IMR-90 (cell line): ENCODE measurements at regions not wholly inside any gene's neighbourhood (a gene's known extent, or its start where the extent isn't known, plus 50 kb on each side); places are given as distances from the start of the nearest gene placed in this dataset.

ENCODE experiments used
- ATAC-seq: fragments of 200-7000 bp; cut with Tn5 transposase; 2 replicates; pipeline ENCODE4 v1.9.1; 2020; ENCODE audit warnings: low read depth, mild to moderate bottlenecking, moderate library complexity
- BruUV-seq: library from RNA; stranded (reverse); fragments of 400-500 nt; replicated peaks from 2 replicates; lab custom pipeline; 2021; lab: Mats Ljungman, UMichigan
- CTCF ChIA-PET: fragments of 300-600 bp; formaldehyde crosslinking; extraction: SDS; loops from one replicate; lab custom pipeline; 2021; ENCODE audit warnings: antibody characterized with exemption; lab: Yijun Ruan, JAX
- POLR2A ChIA-PET: fragments of 300-600 bp; sonication (Branson Sonifier 250); formaldehyde crosslinking; loops from one replicate; lab custom pipeline; 2022; ENCODE audit warnings: antibody characterized with exemption; ENCODE audit not compliant: unreplicated experiment; lab: Charles Lee
- DNase-seq: peaks from one replicate; pipeline ENCODE4 v3.0.0; 2013
- H2AFZ ChIP-seq: replicated peaks from 2 replicates; pipeline ENCODE3; 2013; ENCODE audit warnings: low read length, mild to moderate bottlenecking; ENCODE audit not compliant: poor library complexity
- H2AK5ac ChIP-seq: 2 replicates; pipeline ENCODE4 v1.6.1; 2013; ENCODE audit warnings: low read depth, low read length, inconsistent platforms
- H2AK9ac ChIP-seq: replicated peaks from 2 replicates; pipeline ENCODE3; 2013; ENCODE audit warnings: mild to moderate bottlenecking, low read depth, low read length, moderate library complexity; ENCODE audit not compliant: poor library complexity
- H2BK120ac ChIP-seq: 2 replicates; pipeline ENCODE4 v1.6.1; 2013; ENCODE audit warnings: low read depth, low read length, inconsistent platforms
- H2BK15ac ChIP-seq: 3 replicates; pipeline ENCODE4 v1.6.1; 2013; ENCODE audit warnings: low read depth, low read length, inconsistent platforms
- H2BK20ac ChIP-seq: 2 replicates; pipeline ENCODE4 v1.6.1; 2013; ENCODE audit warnings: low read depth, mild to moderate bottlenecking, inconsistent platforms, low read length, moderate library complexity
- H2BK5ac ChIP-seq: 2 replicates; pipeline ENCODE4 v1.6.1; 2013; ENCODE audit warnings: mild to moderate bottlenecking, low read depth, low read length, inconsistent platforms; ENCODE audit not compliant: poor library complexity, severe bottlenecking
- H3K14ac ChIP-seq: replicated peaks from 2 replicates; pipeline ENCODE4 v1.6.1; 2013; ENCODE audit warnings: low read depth, low read length, inconsistent platforms
- H3K18ac ChIP-seq: 2 replicates; pipeline ENCODE4 v1.6.1; 2013; ENCODE audit warnings: low read depth, low read length, control low read depth
- H3K23ac ChIP-seq: 2 replicates; pipeline ENCODE4 v1.6.1; 2013; ENCODE audit warnings: low read depth, low read length, inconsistent platforms
- H3K27ac ChIP-seq: 2 replicates; pipeline ENCODE4 v1.5.1; 2013; ENCODE audit warnings: mild to moderate bottlenecking, control low read depth, low read length; ENCODE audit not compliant: insufficient read depth
- H3K27me3 ChIP-seq: 2 replicates; pipeline ENCODE4 v1.6.1; 2013; ENCODE audit warnings: low read length; ENCODE audit not compliant: control insufficient read depth, insufficient read depth
- H3K36me3 ChIP-seq: 2 replicates; pipeline ENCODE4 v1.6.1; 2013; ENCODE audit warnings: low read length, mixed read lengths; ENCODE audit not compliant: control insufficient read depth, insufficient read depth
- H3K4ac ChIP-seq: 2 replicates; pipeline ENCODE4 v1.6.1; 2013; ENCODE audit warnings: low read depth, low read length, inconsistent platforms
- H3K4me1 ChIP-seq: 2 replicates; pipeline ENCODE4 v1.6.1; 2013; ENCODE audit warnings: low read length, mixed read lengths; ENCODE audit not compliant: control insufficient read depth, insufficient read depth
- H3K4me2 ChIP-seq: 2 replicates; pipeline ENCODE4 v1.6.1; 2013; ENCODE audit warnings: low read depth, mild to moderate bottlenecking, control low read depth, low read length, moderate library complexity
- H3K4me3 ChIP-seq: 2 replicates; pipeline ENCODE4 v1.5.1; 2013; ENCODE audit warnings: low read depth, mild to moderate bottlenecking, control low read depth, low read length, moderate library complexity; ENCODE audit not compliant: insufficient read depth
- H3K56ac ChIP-seq: 2 replicates; pipeline ENCODE4 v1.6.1; 2013; ENCODE audit warnings: low read length, inconsistent platforms; ENCODE audit not compliant: insufficient read depth; ENCODE audit errors: extremely low read depth
- H3K79me1 ChIP-seq, 2 experiments: 2 replicates each; pipeline ENCODE4 v1.6.1; 2013; ENCODE audit warnings: low read length in 2 of 2, inconsistent platforms in 1 of 2, low read depth in 1 of 2
- H3K9ac ChIP-seq: 2 replicates; pipeline ENCODE4 v1.6.1; 2013; ENCODE audit warnings: low read depth, low read length, control low read depth
- H3K9me1 ChIP-seq: 2 replicates; pipeline ENCODE4 v1.6.1; 2013; ENCODE audit warnings: low read length, inconsistent platforms; ENCODE audit not compliant: insufficient read depth
- H3K9me3 ChIP-seq: 2 replicates; pipeline ENCODE4 v1.6.1; 2013; ENCODE audit warnings: low read length; ENCODE audit not compliant: control insufficient read depth, insufficient read depth
- H4K20me1 ChIP-seq: 2 replicates; pipeline ENCODE4 v1.6.1; 2013; ENCODE audit warnings: low read length, inconsistent platforms; ENCODE audit not compliant: insufficient read depth
- H4K5ac ChIP-seq: 2 replicates; pipeline ENCODE4 v1.6.1; 2013; ENCODE audit warnings: mild to moderate bottlenecking, low read depth, low read length, control low read depth
- H4K8ac ChIP-seq, 2 experiments: 2 replicates each; pipeline ENCODE4 v1.6.1; 2013; ENCODE audit warnings: low read depth in 2 of 2, low read length in 2 of 2, control low read depth in 1 of 2, inconsistent platforms in 1 of 2
- H4K91ac ChIP-seq: 2 replicates; pipeline ENCODE4 v1.6.1; 2013; ENCODE audit warnings: low read depth, low read length, inconsistent platforms; ENCODE audit not compliant: insufficient read depth
- BHLHE40 ChIP-seq: fragments of 150-350 bp; IDR thresholded peaks from 2 replicates; pipeline ENCODE4 v1.6.1; 2016; ENCODE audit warnings: mild to moderate bottlenecking, low read depth, low read length
- CEBPB ChIP-seq: IDR thresholded peaks from 2 replicates; pipeline ENCODE4 v1.6.1; 2012; ENCODE audit warnings: low read depth, low read length, improper control_type of control experiment
- CHD1 ChIP-seq: IDR thresholded peaks from 2 replicates; pipeline ENCODE4 v1.6.1; 2012; ENCODE audit warnings: low read depth, low read length, improper control_type of control experiment
- CTCF ChIP-seq: conservative IDR thresholded peaks from 2 replicates; pipeline ENCODE4 v1.5.1; 2012; ENCODE audit warnings: mild to moderate bottlenecking, low read depth, low read length, improper control_type of control experiment
- FOS ChIP-seq: fragments of 150-350 bp; IDR thresholded peaks from 2 replicates; pipeline ENCODE4 v1.6.1; 2016; ENCODE audit warnings: low read depth, low read length
- MAFK ChIP-seq: IDR thresholded peaks from 2 replicates; pipeline ENCODE4 v1.6.1; 2012; ENCODE audit warnings: low read depth, low read length, improper control_type of control experiment
- MAZ ChIP-seq: IDR thresholded peaks from 2 replicates; pipeline ENCODE4 v1.6.1; 2012; ENCODE audit warnings: low read depth, mild to moderate bottlenecking, low read length, improper control_type of control experiment, moderate library complexity, borderline replicate concordance
- MXI1 ChIP-seq: IDR thresholded peaks from 2 replicates; pipeline ENCODE4 v1.6.1; 2012; ENCODE audit warnings: low read depth, mild to moderate bottlenecking, low read length, moderate library complexity, borderline replicate concordance
- NFE2L2 ChIP-seq: fragments of 150-350 bp; IDR thresholded peaks from 2 replicates; pipeline ENCODE4 v1.6.1; 2016; ENCODE audit warnings: low read depth, mild to moderate bottlenecking, low read length
- POLR2A ChIP-seq: IDR thresholded peaks from 2 replicates; pipeline ENCODE4 v1.6.1; 2012; ENCODE audit warnings: mild to moderate bottlenecking, low read depth, low read length
- RAD21 ChIP-seq: IDR thresholded peaks from 2 replicates; pipeline ENCODE4 v1.6.1; 2012; ENCODE audit warnings: low read length, improper control_type of control experiment
- RCOR1 ChIP-seq: IDR thresholded peaks from 2 replicates; pipeline ENCODE4 v1.6.1; 2012; ENCODE audit warnings: mild to moderate bottlenecking, low read length, improper control_type of control experiment; ENCODE audit not compliant: insufficient replicate concordance
- RFX5 ChIP-seq: IDR thresholded peaks from 2 replicates; pipeline ENCODE4 v1.8.0; 2012; ENCODE audit warnings: low read depth, mild to moderate bottlenecking, low read length, moderate library complexity
- SMC3 ChIP-seq: fragments of 150-350 bp; IDR thresholded peaks from 2 replicates; pipeline ENCODE4 v1.6.1; 2016; ENCODE audit warnings: low read depth, mild to moderate bottlenecking, antibody characterized with exemption, low read length, moderate library complexity
- USF2 ChIP-seq: fragments of 150-350 bp; IDR thresholded peaks from 2 replicates; pipeline ENCODE4 v1.6.1; 2017; ENCODE audit warnings: mild to moderate bottlenecking, antibody characterized with exemption, low read length, low read depth
- WGBS, 2 experiments: methylation state at CpG; one replicate each; pipeline versions ENCODE4 v1.1.5 to v1.1.7; 2013; ENCODE audit warnings: missing lambda C conversion rate in 2 of 2; ENCODE audit not compliant: insufficient read length in 1 of 2; ENCODE audit errors: extremely low coverage in 2 of 2; 5-methylcytosine and 5-hydroxymethylcytosine counted together
- dilution Hi-C: fragments of 300-500 bp; cut with HindIII; formaldehyde crosslinking; loops from one replicate; pipeline ENCODE4 v1.14.3; 2018; ENCODE audit warnings: low sequenced_read_pairs; ENCODE audit not compliant: unreplicated experiment
- in situ Hi-C: fragments of 300-500 bp; cut with MboI; formaldehyde crosslinking; loops from 3 replicates; pipeline ENCODE4 v1.14.3; 2019; ENCODE audit warnings: low sequenced_read_pairs, inconsistent platforms, mixed read lengths
- intact Hi-C: fragments of 100-400 bp; cut with micrococcal nuclease; formaldehyde crosslinking; loops from 2 replicates; pipeline ENCODE4 v1.10.0; 2022
- TF ChIP-seq, protein P1 (sequence below): fragments of 150-350 bp; IDR thresholded peaks from 2 replicates; pipeline ENCODE4 v1.6.1; 2016; ENCODE audit warnings: low read depth, mild to moderate bottlenecking, low read length, moderate library complexity, borderline replicate concordance

- H2BK5ac ChIP-seq, result no peak overlapping the region
- dilution Hi-C loops (no loop called here), intact Hi-C loops (no loop called here), in situ Hi-C loops (no loop called here)
- H2BK20ac ChIP-seq, result no peak overlapping the region
- no peak overlapping the region for H3K27ac ChIP-seq
- TF ChIP-seq CTCF (no peak), BHLHE40 (no peak), FOS (no peak), CEBPB (no peak), RFX5 (no peak), SMC3 (no peak), MXI1 (no peak), POLR2A (no peak), USF2 (no peak), CHD1 (no peak), RAD21 (no peak), MAZ (no peak), RCOR1 (no peak), NFE2L2 (no peak), MAFK (no peak)
- TF ChIP-seq, protein P1, sequence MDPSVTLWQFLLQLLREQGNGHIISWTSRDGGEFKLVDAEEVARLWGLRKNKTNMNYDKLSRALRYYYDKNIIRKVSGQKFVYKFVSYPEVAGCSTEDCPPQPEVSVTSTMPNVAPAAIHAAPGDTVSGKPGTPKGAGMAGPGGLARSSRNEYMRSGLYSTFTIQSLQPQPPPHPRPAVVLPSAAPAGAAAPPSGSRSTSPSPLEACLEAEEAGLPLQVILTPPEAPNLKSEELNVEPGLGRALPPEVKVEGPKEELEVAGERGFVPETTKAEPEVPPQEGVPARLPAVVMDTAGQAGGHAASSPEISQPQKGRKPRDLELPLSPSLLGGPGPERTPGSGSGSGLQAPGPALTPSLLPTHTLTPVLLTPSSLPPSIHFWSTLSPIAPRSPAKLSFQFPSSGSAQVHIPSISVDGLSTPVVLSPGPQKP, result no peak
- no peaks in the 10 kb centered on the region for H3K9me1 ChIP-seq
- H3K4me3 ChIP-seq, result no peak overlapping the region
- H2AK5ac ChIP-seq, result no peak overlapping the region
- no peak overlapping the region for H2AK9ac ChIP-seq
- no peaks in the 10 kb centered on the region for H3K36me3 ChIP-seq
- H4K91ac ChIP-seq, result no peak overlapping the region
- no peak overlapping the region for H2BK120ac ChIP-seq
- ATAC-seq, result no peak
- ChIA-PET CTCF (no interaction called here), POLR2A (no interaction called here)
- no peak overlapping the region for H3K23ac ChIP-seq
- no peak overlapping the region for H3K18ac ChIP-seq
- no peak overlapping the region for H4K5ac ChIP-seq
- no peak for DNase-seq
- no CpG with 5 or more reads among the region's 1 CpG for WGBS, 2 experiments
- no peak overlapping the region for H4K8ac ChIP-seq
- no peak overlapping the region for H3K14ac ChIP-seq
- H3K56ac ChIP-seq, result no peak overlapping the region
- no peak overlapping the region for H2AFZ ChIP-seq
- no peaks in the 10 kb centered on the region for H4K20me1 ChIP-seq
- H3K9ac ChIP-seq, result no peak overlapping the region
- no peak overlapping the region for H3K4me2 ChIP-seq
- H3K79me1 ChIP-seq, result no peaks in the 10 kb centered on the region
- H3K9me3 ChIP-seq, result no peaks in the 10 kb centered on the region
- H3K4me1 ChIP-seq, result no peaks in the 10 kb centered on the region
- no peak overlapping the region for H3K4ac ChIP-seq
- H3K27me3 ChIP-seq, result peaks cover 3% of the 10 kb centered on the region; the same call in 1 of the 2 replicates
- BruUV-seq, result no TSS peak
- H2BK15ac ChIP-seq, result no peak overlapping the region
These were observed 117.4 kb upstream of the GPRIN3 start for GRCh38 chr4:89425023-89425422.
